ENCODE measurements at regions not wholly inside any gene's neighbourhood (a gene's known extent, or its start where the extent isn't known, plus 50 kb on each side); places are given as distances from the start of the nearest gene placed in this dataset.
A peak's percentile ranks its signal among the peaks of the same experiment; 100 is the strongest.

DNA sequence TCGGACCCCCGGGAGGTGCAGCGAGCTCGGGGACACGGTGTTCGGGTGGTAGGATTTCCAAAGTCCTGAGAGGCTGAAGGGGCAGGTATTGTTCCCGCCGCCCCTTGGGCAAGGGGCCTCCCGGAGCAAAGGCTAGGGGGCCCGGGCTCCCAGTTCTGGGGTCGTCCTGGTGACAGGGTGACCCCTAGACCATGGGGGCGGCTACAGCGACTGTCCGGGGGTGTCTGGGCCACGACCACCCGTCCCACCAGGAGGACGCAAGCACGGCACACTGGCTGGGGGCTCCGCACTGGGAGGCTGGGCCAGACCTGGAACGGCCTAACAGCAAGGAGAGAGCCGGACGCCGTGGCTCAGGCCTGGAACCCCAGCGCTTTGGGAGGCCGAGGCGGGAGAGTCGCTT, 55.6 kb downstream of the PRR18 start:
- H3K27me3 Mint-ChIP-seq (ENCODE audit: low read depth in 3 of 3): peaks cover 6 to 19% (median 10%) of the 10 kb centered on the region in 3 donors
- peaks cover 3% of the 10 kb centered on the region in 2 donors for H3K36me3 Mint-ChIP-seq
- no peak for DNase-seq
- peak overlapping the region in 1 of 2 donors; percentile 83 for H3K4me3 Mint-ChIP-seq
- Histone ChIP-seq H3K4me1 (ENCODE audit: control insufficient read depth in 1 of 2, insufficient read depth in 2 of 2, low read length in 2 of 2) (peaks cover 12 to 16% of the 10 kb centered on the region in 2 donors), H3K9me3 (replicated peaks in 1 of 2; ENCODE audit: control insufficient read depth in 1 of 2, insufficient read depth in 1 of 2, low read length in 2 of 2) (no peaks in the 10 kb centered on the region), H3K79me2 (ENCODE audit: insufficient read depth, low read length) (no peaks in the 10 kb centered on the region), H3K4me2 (replicated peaks; ENCODE audit: extremely low read depth, low read length, poor library complexity, severe bottlenecking) (peak overlapping the region; percentile 98), H3K9ac (ENCODE audit: insufficient read depth, low read length, poor library complexity, severe bottlenecking) (no peak overlapping the region), H3K36me3 (replicated peaks in 1 of 2; ENCODE audit: control insufficient read depth in 1 of 2, insufficient read depth in 2 of 2, low read length in 2 of 2) (no peaks in the 10 kb centered on the region), H3K27me3 (ENCODE audit: control insufficient read depth in 2 of 2, insufficient read depth in 2 of 2, low read length in 2 of 2) (no peaks in the 10 kb centered on the region), H2AFZ (ENCODE audit: insufficient read depth, low read depth, low read length, poor library complexity, severe bottlenecking) (no peak overlapping the region), H3K4me3 (replicated peaks in 1 of 3; ENCODE audit: low read depth in 2 of 3, low read length in 3 of 3) (no peak overlapping the region), H3K27ac (ENCODE audit: low read depth in 1 of 2, low read length in 2 of 2) (no peak overlapping the region), H4K20me1 (ENCODE audit: insufficient read depth, low read length) (no peaks in the 10 kb centered on the region)
- peak overlapping the region in 1 of 7 donors; percentile 85 for H3K27ac Mint-ChIP-seq
- H3K4me1 Mint-ChIP-seq: peaks cover 28% of the 10 kb centered on the region
- H3K9me3 Mint-ChIP-seq: peaks cover 0 to 1% (median 0%) of the 10 kb centered on the region in 7 donors
- intact Hi-C loops (cut with micrococcal nuclease): loop anchor here (10.0 kb wide), 1 partner anchor 372 kb away; the partner anchor contains the start of gene RPS6KA2 (in 2 of the 2)
- TF ChIP-seq, protein P1, sequence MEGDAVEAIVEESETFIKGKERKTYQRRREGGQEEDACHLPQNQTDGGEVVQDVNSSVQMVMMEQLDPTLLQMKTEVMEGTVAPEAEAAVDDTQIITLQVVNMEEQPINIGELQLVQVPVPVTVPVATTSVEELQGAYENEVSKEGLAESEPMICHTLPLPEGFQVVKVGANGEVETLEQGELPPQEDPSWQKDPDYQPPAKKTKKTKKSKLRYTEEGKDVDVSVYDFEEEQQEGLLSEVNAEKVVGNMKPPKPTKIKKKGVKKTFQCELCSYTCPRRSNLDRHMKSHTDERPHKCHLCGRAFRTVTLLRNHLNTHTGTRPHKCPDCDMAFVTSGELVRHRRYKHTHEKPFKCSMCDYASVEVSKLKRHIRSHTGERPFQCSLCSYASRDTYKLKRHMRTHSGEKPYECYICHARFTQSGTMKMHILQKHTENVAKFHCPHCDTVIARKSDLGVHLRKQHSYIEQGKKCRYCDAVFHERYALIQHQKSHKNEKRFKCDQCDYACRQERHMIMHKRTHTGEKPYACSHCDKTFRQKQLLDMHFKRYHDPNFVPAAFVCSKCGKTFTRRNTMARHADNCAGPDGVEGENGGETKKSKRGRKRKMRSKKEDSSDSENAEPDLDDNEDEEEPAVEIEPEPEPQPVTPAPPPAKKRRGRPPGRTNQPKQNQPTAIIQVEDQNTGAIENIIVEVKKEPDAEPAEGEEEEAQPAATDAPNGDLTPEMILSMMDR (IDR thresholded peaks at IDR 0.05): no peak
- WGBS (ENCODE audit: insufficient coverage): 98% methylated on average over 20 of the region's 27 CpGs

- Histone ChIP-seq H3K27me3 (ENCODE audit: control insufficient read depth in 2 of 2, insufficient read depth in 2 of 2, low read length in 2 of 2) (no peaks in the 10 kb centered on the region), H3K36me3 (replicated peaks in 1 of 2; ENCODE audit: control insufficient read depth in 1 of 2, insufficient read depth in 2 of 2, low read length in 2 of 2) (no peaks in the 10 kb centered on the region), H3K27ac (ENCODE audit: low read depth in 1 of 2, low read length in 2 of 2) (no peak overlapping the region), H3K4me2 (replicated peaks; ENCODE audit: extremely low read depth, low read length, poor library complexity, severe bottlenecking) (no peak overlapping the region), H2AFZ (ENCODE audit: insufficient read depth, low read depth, low read length, poor library complexity, severe bottlenecking) (no peak overlapping the region), H3K9me3 (replicated peaks in 1 of 2; ENCODE audit: control insufficient read depth in 1 of 2, insufficient read depth in 1 of 2, low read length in 2 of 2) (no peaks in the 10 kb centered on the region), H4K20me1 (ENCODE audit: insufficient read depth, low read length) (no peaks in the 10 kb centered on the region), H3K79me2 (ENCODE audit: insufficient read depth, low read length) (no peaks in the 10 kb centered on the region), H3K9ac (ENCODE audit: insufficient read depth, low read length, poor library complexity, severe bottlenecking) (no peak overlapping the region), H3K4me3 (replicated peaks in 1 of 3; ENCODE audit: low read depth in 2 of 3, low read length in 3 of 3) (no peak overlapping the region), H3K4me1 (ENCODE audit: control insufficient read depth in 1 of 2, insufficient read depth in 2 of 2, low read length in 2 of 2) (peaks cover 9 to 10% of the 10 kb centered on the region in 2 donors)
- Mint-ChIP-seq H3K9me3 (peaks cover 0 to 4% (median 0%) of the 10 kb centered on the region in 7 donors), H3K27me3 (ENCODE audit: low read depth in 3 of 3) (peaks cover 6 to 15% (median 10%) of the 10 kb centered on the region in 3 donors), H3K27ac (peak overlapping the region in 2 of 7 donors; percentile 25 to 70), H3K4me3 (peak overlapping the region in 1 of 2 donors; percentile 28), H3K4me1 (peaks cover 20% of the 10 kb centered on the region), H3K36me3 (peaks cover 0 to 3% of the 10 kb centered on the region in 2 donors)
- WGBS (ENCODE audit: insufficient coverage): no CpG with 5 or more reads among the region's 6 CpGs
- TF ChIP-seq, protein P1 (IDR thresholded peaks at IDR 0.05): no peak
- no peak for DNase-seq
- intact Hi-C loops (cut with micrococcal nuclease): loop anchor here (10.0 kb wide), 1 partner anchor 373 kb away; the partner anchor contains the start of gene RPS6KA2 (in 2 of the 2)
These were observed 56.5 kb downstream of the PRR18 start for GRCh38 chr6:166251655-166252054.

Data from CD14-positive monocyte (primary cell).